Mucosa of rectum (tissue), 2 donors: ENCODE measurements at regions not wholly inside any gene's neighbourhood (a gene's known extent, or its start where the extent isn't known, plus 50 kb on each side); places are given as distances from the start of the nearest gene placed in this dataset.
"Not testable (repeated sequence)": the region's sequence is repeated elsewhere in the genome, so short reads cannot be mapped to it uniquely, and the experiment has no call there.

Experiments used
- H3K27ac ChIP-seq, 2 donors: one replicate each; pipeline ENCODE4 v1.7.0; 2013; ENCODE audit warnings: inconsistent platforms in 2 of 2, low read depth in 2 of 2, low read length in 2 of 2
- H3K27me3 ChIP-seq, 2 donors: one replicate each; pipeline ENCODE4 v1.7.0; 2013; ENCODE audit warnings: low read length in 2 of 2; ENCODE audit not compliant: control insufficient read depth in 2 of 2, insufficient read depth in 2 of 2
- H3K36me3 ChIP-seq, 2 donors: one replicate each; pipeline ENCODE4 v1.7.0; 2013; ENCODE audit warnings: low read length in 2 of 2; ENCODE audit not compliant: control insufficient read depth in 2 of 2, insufficient read depth in 2 of 2
- H3K4me1 ChIP-seq, 2 donors: one replicate each; pipeline ENCODE4 v1.7.0; 2013; ENCODE audit warnings: low read length in 2 of 2, mild to moderate bottlenecking in 1 of 2; ENCODE audit not compliant: control insufficient read depth in 2 of 2, insufficient read depth in 2 of 2
- H3K4me3 ChIP-seq, 2 donors: one replicate each; pipeline ENCODE4 v1.7.0; 2013; ENCODE audit warnings: low read length in 2 of 2
- H3K9ac ChIP-seq, 2 donors: one replicate each; pipeline ENCODE4 v1.7.0; 2013; ENCODE audit warnings: low read length in 2 of 2, low read depth in 1 of 2, mild to moderate bottlenecking in 1 of 2
- H3K9me3 ChIP-seq, 2 donors: one replicate each; pipeline ENCODE4 v1.7.0; 2013; ENCODE audit warnings: low read length in 2 of 2; ENCODE audit not compliant: control insufficient read depth in 2 of 2
- donor health status: healthy.
- donor health status: Normal muscosa, but diverticular disease.

DNA sequence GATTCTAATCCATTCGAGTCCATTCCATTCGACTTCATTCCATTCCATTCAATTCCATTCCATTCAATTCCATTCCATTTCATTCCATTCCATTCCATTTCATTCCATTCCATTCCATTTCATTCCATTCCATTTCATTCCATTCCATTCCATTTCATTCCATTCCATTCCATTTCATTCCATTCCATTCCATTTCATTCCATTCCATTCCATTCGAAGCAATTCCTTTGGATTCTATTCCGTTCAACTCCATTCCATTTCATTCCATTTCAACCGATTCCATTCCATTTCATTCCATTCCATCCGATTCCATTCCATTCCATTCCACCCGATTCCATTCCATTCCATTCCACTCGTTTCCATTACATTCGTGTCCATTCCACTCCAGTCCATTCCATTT lies 2583.2 kb upstream of the TPTE start:
- not testable (repeated sequence) for H3K4me3 ChIP-seq, H3K27me3 ChIP-seq, H3K9ac ChIP-seq, H3K4me1 ChIP-seq, H3K27ac ChIP-seq, H3K36me3 ChIP-seq
- H3K9me3 ChIP-seq, result peaks cover 53 to 67% of the 10 kb centered on the region in 2 donors

DNA sequence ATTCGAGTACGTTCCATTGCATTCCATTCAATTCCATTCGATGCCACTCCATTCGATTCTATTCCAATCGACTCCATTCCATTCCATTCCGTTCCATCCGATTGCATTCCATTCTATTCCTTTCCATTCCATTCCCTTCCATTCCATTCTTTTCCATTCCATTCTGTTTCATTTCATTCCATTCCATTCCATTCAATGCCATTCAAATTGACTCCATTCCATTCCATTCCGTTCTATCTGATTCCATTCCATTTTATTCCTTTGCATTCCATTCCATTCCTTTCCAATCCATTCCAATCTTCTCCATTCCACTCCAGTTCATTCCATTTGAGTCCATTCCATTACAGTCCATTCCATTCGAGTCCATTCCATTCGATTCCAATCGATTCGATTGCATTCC lies 2580.0 kb upstream of the TPTE start:
- peaks cover 62 to 65% of the 10 kb centered on the region in 2 donors for H3K9me3 ChIP-seq
- not testable (repeated sequence) for H3K4me3 ChIP-seq, H3K36me3 ChIP-seq, H3K27me3 ChIP-seq, H3K4me1 ChIP-seq, H3K27ac ChIP-seq, H3K9ac ChIP-seq

DNA sequence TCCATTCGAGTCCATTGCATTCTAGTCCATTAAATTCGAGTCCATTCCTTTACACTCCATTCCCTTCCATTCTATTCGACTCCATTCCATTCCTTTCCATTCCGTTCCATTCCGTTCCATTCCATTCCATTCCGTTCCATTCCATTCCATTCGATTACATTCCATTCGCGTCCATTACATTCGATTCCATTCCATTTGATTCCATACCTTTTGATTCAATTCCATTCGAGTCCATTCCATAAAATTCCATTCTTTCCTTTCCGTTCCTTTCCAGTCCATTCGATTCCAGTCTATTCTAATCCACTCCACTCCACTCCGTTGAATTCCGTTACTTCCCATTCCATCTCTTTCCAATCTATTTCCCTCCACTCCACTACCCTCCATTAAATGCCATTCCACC lies 2579.2 kb upstream of the TPTE start:
- not testable (repeated sequence) for H3K36me3 ChIP-seq, H3K9ac ChIP-seq, H3K27ac ChIP-seq, H3K4me3 ChIP-seq, H3K4me1 ChIP-seq, H3K27me3 ChIP-seq
- peaks cover 68 to 70% of the 10 kb centered on the region in 2 donors for H3K9me3 ChIP-seq

GRCh38 chr21:7943534-7943933 lies 2577.8 kb upstream of the TPTE start:
- H3K4me1 ChIP-seq, H3K27me3 ChIP-seq, H3K4me3 ChIP-seq, H3K36me3 ChIP-seq, H3K9ac ChIP-seq, H3K27ac ChIP-seq: not testable (repeated sequence)
- H3K9me3 ChIP-seq, result peaks cover 66 to 73% of the 10 kb centered on the region in 2 donors

DNA sequence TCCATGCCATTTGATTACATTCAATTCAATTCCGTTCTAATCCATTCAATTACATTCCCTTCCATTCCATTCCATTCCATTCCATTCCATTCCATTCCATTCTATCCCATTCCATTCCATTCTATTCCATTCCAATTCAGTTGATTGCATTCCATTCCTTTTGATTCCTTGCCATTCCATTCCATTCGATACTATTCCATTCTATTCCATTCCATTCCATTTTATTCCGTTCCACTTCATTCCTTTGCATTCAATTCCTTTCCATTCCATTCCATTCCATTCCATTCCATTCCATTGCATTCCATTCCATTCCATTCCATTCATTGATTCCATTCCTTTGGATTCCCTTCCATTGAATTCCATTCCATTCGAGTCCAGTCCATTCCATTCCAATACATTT lies 2574.0 kb upstream of the TPTE start:
- H3K27ac ChIP-seq, result no peak overlapping the region
- H3K9ac ChIP-seq, result no peak overlapping the region
- H3K36me3 ChIP-seq, result no peaks in the 10 kb centered on the region
- H3K27me3 ChIP-seq, result no peaks in the 10 kb centered on the region
- H3K9me3 ChIP-seq, result peaks cover 79 to 83% of the 10 kb centered on the region in 2 donors
- H3K4me1 ChIP-seq, result no peaks in the 10 kb centered on the region
- no peak overlapping the region for H3K4me3 ChIP-seq

GRCh38 chr21:7948727-7949126 lies 2572.7 kb upstream of the TPTE start:
- not testable (repeated sequence) for H3K4me1 ChIP-seq, H3K27ac ChIP-seq, H3K9ac ChIP-seq, H3K27me3 ChIP-seq, H3K4me3 ChIP-seq, H3K36me3 ChIP-seq
- H3K9me3 ChIP-seq, result peaks cover 78 to 82% of the 10 kb centered on the region in 2 donors

DNA sequence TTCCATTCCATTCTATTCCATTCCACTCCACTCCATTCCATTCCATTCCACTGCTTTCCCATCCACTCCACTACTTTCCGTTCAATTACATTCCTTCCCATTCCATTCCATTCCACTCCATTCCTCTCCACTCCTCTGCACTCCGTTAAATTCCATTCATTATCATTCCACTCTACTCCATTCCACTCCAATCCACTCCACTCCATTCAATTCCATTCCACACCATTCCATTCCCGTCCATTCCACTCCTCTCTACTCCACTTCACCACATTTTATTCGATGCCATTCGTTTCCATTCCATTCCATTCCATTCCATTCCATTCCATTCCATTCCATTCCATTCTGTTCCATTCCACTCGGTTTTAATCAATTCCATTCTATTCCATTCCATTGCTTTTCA lies 2571.5 kb upstream of the TPTE start:
- not testable (repeated sequence) for H3K27me3 ChIP-seq, H3K9ac ChIP-seq, H3K27ac ChIP-seq, H3K4me3 ChIP-seq, H3K36me3 ChIP-seq, H3K4me1 ChIP-seq
- H3K9me3 ChIP-seq, result peaks cover 81 to 87% of the 10 kb centered on the region in 2 donors

GRCh38 chr21:7951854-7952519 lies 2569.4 kb upstream of the TPTE start:
- no peak overlapping the region for H3K4me3 ChIP-seq
- H3K27me3 ChIP-seq, result no peaks in the 10 kb centered on the region
- no peaks in the 10 kb centered on the region for H3K4me1 ChIP-seq
- no peak overlapping the region for H3K27ac ChIP-seq
- H3K9ac ChIP-seq, result no peak overlapping the region
- H3K36me3 ChIP-seq, result no peaks in the 10 kb centered on the region
- H3K9me3 ChIP-seq, result peaks cover 75 to 87% of the 10 kb centered on the region in 2 donors

DNA sequence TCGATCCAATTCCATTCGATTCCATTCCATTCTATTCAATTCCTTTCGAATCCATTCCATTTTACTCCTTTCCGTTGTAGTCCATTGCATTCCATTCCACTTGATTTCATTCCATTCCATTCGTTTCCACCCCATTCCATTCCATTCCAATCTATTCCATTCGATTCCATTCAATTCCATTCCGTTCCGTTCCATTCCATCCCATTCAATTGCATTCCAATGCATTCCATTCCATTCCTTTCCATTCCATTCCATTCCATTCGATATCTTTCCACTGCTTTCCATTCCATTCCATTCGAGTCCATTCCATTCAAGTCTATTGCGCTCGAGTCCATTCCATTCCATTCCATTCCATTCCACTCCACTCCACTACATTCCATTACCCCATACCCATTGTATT lies 2568.7 kb upstream of the TPTE start:
- Histone ChIP-seq H3K9me3 (peaks cover 75 to 86% of the 10 kb centered on the region in 2 donors), H3K36me3 (no peaks in the 10 kb centered on the region), H3K27ac (no peak overlapping the region), H3K27me3 (no peaks in the 10 kb centered on the region), H3K9ac (no peak overlapping the region), H3K4me1 (no peaks in the 10 kb centered on the region), H3K4me3 (no peak overlapping the region)

DNA sequence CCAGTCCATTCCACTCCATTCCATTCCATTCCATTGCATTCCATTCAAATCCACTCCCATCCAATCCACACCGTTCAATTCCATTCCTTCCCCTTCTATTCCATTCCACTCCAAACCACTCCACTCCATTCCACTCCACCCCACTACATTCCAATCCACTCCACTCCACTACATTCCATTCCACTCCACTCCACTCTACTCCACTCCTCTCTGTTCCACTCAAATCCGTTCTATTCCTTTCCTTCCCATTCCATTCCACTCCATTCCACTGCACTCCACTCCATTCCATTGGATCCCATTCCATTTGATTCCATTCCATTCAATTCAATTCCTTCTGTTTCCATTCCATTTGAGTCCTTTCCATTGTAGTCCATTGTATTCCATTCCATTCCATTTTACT lies 2568.3 kb upstream of the TPTE start:
- no peak overlapping the region for H3K9ac ChIP-seq
- H3K27ac ChIP-seq, result no peak overlapping the region
- H3K4me1 ChIP-seq, result no peaks in the 10 kb centered on the region
- no peaks in the 10 kb centered on the region for H3K36me3 ChIP-seq
- H3K9me3 ChIP-seq, result peaks cover 73 to 85% of the 10 kb centered on the region in 2 donors
- H3K4me3 ChIP-seq, result no peak overlapping the region
- H3K27me3 ChIP-seq, result no peaks in the 10 kb centered on the region
